HG03469 (cell line): ENCODE measurements at regions not wholly inside any gene's neighbourhood (a gene's known extent, or its start where the extent isn't known, plus 50 kb on each side); places are given as distances from the start of the nearest gene placed in this dataset.

ENCODE experiments used
- ATAC-seq: cut with Tn5 transposase; IDR thresholded peaks from one replicate; pipeline ENCODE4 v1.9.1; 2021; ENCODE audit warnings: mild to moderate bottlenecking, moderate library complexity, moderate number of reproducible peaks; ENCODE audit not compliant: unreplicated experiment

DNA sequence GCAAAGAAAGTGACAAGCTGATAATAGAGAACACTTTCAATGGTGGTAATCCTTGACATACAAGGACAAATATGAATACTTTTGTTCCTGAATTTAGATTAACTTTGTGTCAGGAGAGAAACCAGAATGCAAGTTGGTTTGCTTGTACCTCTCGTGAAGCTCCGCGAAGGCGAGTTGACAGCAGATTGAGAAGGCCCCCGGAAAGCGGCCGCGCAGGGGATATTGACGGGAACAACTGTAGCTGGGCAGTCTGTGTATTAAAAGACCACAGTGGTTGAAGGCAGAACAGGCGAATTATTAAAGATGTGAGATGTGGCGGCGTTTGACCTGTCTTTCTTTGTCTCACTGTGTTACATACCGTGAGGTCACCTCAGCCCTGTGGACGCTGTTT is 175.8 kb upstream of the RALGAPA2 start:
- ATAC-seq, result no peak

DNA sequence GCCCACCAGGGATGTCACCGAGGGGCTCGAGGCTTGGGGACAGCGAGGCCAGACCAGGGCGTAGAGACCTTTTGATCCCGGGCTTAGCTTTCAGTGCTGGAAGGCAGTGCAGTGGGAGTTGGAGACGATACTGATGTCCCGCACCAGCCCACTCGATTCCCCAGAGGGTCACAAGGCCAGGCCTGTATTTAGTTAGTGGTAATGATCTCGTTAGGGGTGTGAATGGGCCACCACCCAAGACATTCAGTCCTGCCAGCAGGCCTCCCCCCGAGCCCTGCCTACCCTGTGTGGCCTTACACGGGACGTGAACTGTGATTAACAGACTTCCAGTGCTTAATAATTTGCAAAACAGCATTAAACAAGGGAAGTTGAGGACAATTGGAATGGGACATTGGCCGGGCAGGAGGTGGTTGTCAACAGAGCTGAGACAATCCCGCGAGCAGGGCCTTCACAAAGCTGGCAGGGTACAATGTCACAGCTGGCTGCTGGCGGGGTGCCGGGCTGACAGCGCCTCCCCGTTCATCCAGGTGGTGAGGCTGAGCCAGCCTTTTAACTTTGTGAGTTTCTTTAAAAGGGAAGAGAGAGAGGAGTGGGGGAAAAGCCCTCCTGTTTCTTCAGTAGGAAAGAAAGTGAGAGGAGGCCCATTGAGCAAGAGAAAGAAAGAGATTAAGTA is 175.3 kb upstream of the RALGAPA2 start:
- ATAC-seq, result no peak

DNA sequence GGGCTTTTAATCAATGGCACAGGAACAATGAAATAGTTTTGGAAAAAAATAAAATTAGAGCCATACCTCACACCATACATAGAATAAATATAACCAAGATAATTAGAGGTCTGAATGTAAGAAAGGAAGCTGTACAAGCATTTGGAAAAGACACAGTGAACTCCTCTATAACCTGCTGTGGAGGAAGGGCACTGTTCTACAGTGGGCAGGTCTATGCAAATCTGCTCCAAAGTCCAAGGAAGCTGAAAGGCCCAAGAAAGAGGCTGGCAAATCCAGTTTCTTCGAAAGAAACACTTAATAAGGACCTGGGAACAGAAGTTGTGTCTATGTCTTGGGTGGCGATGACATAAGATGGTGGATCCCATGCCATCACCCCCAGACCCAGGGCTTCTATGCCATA is 169.4 kb upstream of the RALGAPA2 start:
- no peak for ATAC-seq

DNA sequence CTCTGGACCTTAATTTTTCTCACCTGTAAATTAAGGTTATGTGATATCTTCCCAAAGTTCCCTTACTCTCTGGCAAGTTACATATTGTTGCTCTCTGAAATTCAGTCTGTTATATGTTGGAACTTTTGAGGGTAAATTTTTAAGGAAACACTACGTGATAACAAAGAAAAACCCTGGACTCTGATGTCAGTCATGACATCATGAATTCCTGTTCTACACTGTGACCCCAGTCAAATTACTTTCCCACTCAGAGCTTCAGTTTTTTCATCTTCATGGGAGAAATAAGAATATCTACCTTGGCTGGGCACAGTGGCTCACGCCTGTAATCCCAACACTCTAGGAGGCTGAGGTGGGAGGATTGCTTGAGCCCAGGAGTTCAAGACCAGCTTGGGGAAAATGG is 164.6 kb upstream of the RALGAPA2 start:
- ATAC-seq, result no peak

DNA sequence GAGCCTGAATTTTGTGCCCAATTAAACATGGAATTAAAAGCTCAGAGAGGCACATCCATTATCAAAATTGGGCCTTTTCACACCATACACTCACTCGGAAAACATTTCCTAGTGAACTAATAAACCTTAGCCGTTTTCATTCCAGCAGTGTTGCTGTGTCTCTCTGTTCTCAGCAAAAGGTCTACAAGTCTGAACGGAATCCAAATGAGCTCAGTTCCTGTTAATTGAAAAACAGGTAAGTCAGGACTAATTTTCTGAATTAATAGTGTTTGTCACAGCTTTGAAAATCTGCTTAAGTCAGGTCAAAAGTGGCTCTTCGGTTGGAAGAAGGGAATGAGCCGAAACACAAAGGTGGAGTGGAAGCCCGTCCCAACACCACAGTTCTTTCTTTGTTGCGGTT is 163.3 kb upstream of the RALGAPA2 start:
- no peak for ATAC-seq

DNA sequence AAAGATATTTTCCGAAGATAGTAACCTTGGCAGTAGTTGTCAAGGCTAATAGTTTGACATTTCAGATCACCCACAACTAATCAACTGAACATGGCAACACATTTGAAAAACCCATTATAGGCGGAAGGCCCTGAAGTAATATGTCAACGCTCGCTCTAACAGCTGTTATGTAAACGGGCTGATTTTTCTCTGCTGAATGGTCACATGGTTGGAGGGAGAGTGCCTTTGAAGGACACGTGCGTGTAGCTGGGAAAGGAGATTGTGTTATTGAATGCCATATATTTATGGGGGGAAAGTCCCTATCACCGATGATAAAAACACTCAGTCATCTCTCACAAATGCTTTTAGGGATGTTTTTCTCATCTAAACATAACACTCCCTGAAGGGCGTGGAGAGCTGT is 160.0 kb upstream of the RALGAPA2 start:
- no peak for ATAC-seq

DNA sequence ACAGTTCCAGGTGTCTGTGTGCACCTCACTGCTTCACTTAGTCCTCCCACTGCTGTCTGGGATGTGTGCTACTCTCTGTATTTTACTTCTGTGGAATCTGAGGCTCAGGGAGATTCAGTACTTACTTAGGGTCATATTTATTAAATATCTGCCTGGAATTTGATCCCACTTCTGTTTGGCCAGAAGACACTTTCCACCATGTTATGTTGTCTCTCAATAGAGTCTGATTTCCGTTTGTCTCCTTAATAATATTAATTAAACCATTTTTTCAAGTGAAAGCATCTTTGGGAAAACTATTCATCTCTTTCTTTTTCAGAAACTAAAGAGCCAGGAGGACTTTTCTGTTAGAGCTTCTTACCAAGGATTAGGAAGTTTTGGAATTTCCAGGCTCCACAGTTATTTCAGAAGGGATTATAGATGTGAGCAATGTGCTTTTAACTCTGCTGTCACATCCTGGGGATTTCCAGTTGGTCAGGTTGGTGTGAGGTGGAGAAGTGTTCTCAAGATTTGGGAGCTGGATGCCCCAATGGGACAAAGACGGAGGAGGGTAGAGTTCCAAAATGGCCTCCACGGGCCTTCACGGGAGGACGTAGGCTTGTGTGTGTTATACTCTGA is 156.8 kb upstream of the RALGAPA2 start:
- ATAC-seq, result no peak

DNA sequence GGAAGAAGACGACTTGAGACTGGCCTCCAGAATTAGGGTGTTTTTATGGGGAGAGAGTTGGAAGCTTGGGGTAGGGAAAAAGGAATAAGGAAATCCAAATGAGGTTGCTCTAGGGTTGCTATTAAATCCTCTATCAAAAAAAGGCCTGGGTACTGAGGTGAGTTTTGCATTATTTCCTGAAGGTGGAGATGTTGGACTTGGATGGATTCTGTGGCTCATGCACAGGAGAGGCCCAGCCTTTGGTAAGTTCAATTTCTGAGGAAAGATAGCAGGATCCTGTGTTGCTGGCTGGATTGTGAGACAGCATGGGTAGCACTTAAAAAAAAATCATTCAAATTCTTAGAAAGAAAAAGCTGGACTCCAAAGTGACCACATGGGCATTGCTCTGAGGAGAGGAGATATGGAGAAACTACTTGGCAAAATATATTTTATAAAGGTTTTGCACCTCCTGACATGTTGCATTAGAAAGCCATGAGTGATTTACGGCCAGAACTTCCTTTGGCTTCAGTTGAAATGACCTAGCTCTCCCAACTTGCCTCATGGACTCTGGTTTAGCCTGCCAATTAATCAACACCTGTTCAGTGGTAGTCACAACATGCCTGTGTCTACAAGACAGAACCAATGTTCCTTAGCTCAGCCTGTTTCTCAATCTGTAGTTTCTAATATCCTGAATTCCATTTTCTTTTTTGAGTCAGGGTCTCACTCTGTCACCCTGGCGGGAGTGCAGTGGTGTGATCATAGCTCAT is 152.1 kb upstream of the RALGAPA2 start:
- no peak for ATAC-seq

DNA sequence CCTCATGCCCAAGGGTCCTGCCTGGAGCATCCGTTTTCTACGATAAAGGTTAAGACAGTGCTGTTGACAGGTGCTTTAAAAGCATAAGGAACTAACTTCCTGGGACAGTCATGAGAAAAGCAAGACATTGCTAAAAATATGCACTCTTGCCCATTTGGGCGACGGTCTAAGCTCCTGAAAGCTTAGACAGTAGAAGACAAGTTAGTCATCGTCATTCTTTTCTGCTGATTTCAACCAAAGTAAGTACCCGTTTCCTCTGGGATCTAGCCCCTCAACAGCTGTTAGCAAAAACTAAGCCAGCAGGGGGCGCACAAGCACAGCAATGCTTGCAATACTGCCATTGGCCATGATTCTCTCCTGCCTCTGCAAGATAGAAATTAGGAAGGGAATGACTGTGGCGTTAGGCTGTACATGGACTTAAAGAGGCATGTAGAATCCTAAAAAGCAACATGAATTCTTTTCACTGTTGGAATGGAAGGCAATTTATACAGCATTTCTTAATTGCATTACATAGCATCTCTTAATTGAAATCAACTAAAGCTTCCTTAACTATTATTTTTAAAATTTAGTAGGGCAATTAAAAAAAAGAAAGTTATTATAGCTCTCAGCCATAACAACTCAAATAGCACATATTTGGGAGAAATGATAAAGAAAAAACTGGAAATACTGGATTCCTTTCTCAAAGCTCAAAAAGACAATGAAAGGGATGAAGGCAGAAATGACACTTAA is 147.8 kb upstream of the RALGAPA2 start:
- peak; percentile 78 for ATAC-seq

DNA sequence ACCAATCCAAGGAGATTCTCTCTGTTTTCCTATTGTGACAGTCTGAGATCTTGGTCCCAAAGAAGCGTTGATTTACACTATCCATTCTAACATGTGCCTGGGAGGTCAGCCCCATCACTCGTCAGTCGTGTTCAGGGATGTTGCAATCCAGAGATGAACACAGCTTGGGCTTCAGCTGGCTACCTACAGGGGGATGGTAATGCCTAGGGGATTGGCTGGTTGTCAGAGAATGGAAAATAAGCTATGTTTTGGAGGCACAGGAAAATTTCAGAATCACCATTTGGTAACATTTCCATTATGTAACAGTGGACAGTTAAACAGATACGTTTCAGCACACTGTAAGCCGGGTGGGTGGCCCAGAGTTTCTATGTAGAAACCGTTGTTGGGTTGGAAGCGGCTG is 147.1 kb upstream of the RALGAPA2 start:
- ATAC-seq, result no peak

DNA sequence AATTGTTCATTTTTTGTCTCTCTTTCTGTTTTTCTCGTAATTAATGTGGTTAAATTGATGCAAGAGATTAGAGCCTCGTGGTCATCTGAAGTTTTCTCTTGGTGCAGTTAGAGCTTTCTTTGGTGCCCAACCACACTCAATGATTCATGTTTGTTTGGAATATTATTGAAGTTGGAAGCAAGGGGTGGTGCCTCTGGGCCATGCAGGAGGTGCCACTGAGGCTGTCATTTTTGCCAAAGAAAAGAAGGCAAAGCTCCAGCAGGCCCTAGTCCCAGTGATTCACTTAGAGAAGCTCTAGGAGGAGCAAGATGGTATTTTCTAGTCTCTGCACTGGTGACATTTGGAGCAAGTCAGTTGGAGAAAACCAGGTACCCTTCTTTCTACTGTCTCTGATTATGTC is 144.5 kb upstream of the RALGAPA2 start:
- no peak for ATAC-seq

DNA sequence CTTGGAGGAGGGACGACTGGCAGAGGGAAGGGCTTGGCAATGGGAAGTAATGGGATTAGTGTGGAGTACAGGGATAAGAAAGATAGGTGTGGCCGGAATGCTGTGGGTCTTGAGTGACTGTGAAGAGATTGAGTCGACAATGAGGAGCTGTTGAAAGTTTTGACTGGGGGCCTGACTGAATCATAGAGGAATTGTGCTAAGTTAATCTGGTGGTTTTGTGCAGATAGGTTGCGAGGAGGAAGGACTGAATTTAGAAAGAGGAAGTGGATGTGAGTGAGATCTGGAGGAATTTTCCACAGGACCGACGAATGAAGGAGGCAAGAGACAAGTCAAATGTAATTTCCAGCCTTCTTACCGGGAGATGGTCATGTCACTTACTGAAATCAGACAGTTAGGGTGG is 143.9 kb upstream of the RALGAPA2 start:
- ATAC-seq, result no peak

DNA sequence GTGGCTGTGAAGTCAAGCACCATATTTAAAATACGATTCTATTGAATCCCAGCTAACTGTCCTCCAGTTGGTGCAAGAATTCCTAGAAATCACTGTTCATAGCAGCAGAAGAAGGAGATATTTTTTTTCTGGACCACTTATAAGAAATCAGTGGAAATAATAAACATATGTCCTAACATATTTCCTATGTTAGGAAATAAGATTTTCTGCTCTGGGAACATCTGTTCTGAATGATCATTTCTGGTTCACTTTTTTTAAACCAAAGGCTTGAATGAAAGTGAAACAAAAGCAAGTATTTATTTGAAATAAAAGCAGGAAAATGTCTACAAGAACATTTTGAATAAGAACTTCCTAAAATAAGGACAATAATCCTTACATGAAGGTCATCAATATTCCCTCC is 138.9 kb upstream of the RALGAPA2 start:
- no peak for ATAC-seq

DNA sequence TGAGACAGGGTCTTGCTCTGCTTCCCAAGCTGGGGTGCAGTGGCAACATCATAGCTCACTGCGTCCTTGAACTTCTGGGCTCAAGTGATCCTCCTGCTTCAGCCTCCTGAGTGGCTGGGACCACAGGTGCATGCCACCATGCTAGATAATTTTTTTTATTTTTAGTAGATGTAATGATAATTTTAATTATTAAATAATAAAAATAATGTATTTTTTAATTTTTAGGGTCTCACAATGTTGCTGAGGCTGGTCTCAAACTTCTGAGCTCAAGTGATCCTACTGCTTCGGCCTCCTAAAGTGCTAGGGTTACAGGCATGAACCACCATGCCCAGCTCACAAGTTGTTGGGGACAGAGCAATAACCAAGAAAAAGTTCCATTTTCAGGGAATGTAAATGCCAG is 138.0 kb upstream of the RALGAPA2 start:
- ATAC-seq, result no peak

DNA sequence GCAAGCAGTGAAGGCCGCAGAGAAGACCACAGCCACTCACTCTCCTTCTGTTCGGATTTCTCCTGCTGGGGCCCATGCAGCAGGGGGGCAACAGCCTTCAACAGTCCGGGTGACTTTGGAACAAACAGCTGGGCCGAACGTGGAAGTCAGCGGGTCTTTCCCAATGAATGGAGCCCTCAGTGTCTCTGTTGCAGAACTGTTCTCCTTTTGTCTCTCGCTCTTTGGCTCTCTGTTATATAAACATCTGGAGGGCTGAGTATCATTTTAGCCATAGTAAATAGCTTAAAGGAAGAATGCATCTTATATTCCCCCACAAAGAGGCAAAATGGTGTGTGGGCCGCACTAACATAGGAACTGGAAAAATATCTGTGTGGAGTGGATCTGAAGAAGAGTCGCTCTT is 136.7 kb upstream of the RALGAPA2 start:
- no peak for ATAC-seq

DNA sequence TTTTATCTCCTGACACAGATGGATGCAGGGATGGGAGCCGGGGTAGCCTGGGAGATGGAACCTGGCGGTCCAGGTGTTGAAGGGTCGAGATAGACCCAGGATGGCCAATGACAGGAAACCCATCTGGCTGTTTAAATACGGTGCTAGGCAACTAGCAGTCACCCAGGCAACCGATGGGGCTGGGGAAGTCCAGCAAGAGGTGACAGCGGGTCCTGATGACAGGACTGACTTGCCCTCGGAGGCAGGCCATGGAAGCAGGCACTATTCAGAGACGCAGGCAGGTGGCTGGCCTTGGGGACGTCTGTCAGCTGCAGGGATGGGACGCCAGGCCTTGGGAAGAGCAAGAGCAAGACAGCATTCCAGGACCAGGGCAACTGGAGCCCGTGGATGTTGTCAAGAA is 135.4 kb upstream of the RALGAPA2 start:
- ATAC-seq, result no peak

DNA sequence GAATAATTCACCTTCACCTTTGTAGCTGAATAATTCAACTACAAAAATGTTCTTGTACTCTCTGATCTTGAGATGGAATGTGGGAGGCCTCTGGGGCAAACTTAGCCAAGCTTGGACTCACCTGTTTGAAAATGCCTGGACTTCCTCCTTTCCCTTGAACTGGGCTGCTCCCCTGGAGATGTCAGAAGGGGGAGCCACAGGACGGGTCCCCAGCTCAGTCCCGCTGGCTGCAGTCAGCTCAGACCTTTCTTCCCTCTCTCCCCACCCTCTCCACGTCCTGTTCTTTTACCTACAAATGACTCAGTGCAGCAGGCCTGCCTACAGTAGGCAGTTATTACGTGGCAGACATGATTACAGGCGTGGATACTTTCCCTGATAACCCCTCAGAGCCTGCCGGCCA is 131.5 kb upstream of the RALGAPA2 start:
- ATAC-seq, result no peak

DNA sequence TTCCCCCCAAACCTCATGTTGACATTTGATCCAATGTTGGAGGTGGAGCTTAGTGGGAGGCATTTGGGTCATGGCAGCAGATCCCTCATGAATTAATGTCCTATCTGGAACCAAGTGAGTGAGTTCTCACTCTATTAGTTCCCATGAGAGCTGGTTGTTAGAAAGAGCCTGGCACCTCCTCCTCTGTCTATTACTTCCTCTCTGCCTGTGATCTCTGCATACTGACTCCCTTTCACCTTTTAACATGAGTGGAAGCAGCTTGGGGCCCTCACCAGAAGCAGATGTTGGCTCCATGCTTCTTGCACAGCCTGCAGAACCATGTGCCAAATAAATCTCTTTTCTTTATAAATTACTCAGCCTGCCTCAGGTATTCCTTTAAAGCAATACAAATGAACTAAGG is 127.3 kb upstream of the RALGAPA2 start:
- ATAC-seq, result no peak

DNA sequence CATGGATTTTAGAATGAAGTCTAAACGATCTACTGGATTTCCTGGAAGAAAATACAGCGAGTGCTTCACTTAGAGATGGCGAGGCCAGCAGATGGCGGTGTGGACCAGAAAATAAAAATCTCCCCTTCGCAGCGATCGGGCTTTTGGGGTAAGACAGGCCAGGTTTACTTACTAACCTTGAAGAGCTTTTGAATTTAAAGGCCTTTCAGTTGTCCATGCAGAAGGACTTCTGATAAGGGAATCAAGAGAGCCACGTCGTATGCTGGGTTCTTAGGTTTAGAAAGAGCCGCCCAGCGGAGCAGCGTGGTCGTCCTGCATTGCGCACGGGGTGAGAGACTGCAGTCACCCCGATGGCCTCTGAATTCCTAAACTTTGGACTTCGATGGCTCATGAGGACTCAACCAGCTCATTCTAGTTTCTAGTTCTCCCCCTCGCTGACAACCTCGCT is 125.2 kb upstream of the RALGAPA2 start:
- ATAC-seq, result no peak

DNA sequence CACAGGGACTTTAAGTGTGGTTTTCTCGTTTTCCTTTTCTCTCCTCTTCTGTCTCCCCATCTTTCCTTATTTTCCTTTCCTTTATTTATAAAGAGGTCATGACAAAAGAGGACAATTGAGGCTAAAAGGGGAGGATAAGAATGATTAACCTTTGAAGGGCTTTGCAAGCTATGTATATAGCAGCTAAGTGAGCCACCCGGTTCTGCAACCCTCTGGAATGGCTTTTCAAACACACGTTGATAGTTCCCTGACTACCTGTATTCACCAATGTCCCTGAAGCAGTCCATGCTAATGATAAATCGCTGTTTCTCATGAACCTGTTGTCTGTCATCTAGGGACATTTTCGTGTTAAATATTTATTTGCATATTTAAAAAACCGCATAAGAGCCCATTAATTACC is 124.4 kb upstream of the RALGAPA2 start:
- ATAC-seq, result no peak

DNA sequence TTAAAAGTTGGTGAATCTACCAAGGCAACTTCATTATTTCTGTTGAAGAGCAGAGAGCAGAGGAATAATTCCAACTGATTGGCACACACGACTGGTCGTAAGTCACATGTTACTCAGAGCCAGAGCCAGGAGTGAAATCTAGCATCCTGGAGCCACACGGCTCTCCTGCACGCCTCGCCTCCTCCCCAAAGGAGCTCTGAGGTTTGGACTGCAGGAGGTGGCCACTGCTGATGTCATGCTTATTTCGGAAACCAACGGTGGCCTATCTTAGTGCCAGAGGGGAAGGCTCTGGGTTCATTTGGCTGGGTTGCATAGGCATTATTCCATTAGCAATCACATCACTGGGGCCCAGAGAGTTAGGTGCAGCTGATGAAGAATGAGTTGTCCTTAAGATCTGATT is 123.5 kb upstream of the RALGAPA2 start:
- no peak for ATAC-seq

DNA sequence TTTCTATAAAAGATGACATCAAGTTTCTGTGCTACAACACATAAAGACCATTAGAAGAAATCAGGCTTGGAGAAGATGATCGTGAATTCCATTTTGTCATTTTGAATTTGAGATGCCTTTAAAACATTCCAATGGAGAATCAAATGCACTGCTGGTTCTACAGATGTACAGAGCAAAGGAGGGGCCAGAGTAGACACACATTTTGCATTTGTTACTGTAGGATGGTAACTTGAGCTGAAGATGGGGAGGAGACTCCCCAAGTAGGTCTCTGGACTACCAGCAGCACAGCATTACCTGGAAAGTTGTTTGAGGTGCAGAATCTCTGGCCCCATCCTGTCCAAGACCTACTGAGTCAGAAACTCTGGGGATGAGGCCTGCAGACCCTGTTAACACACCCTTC is 121.6 kb upstream of the RALGAPA2 start:
- ATAC-seq, result no peak
